ENCODE measurements at regions not wholly inside any gene's neighbourhood (a gene's known extent, or its start where the extent isn't known, plus 50 kb on each side); places are given as distances from the start of the nearest gene placed in this dataset.
"Not testable (repeated sequence)": the region's sequence is repeated elsewhere in the genome, so short reads cannot be mapped to it uniquely, and the experiment has no call there.

- not testable (repeated sequence) for DNase-seq
Observed at GRCh38 chr14:28401705-28402104, 364.9 kb upstream of the FOXG1 start.

GRCh38 chr14:28406196-28406595, 360.4 kb upstream of the FOXG1 start:
- no peak for DNase-seq

- DNase-seq: no peak
Observed at GRCh38 chr14:28407031-28407825, 359.4 kb upstream of the FOXG1 start.

GRCh38 chr14:28407996-28408395, 358.6 kb upstream of the FOXG1 start:
- DNase-seq: no peak

- DNase-seq: no peak
Observed at GRCh38 chr14:28412077-28412476, 354.5 kb upstream of the FOXG1 start.

GRCh38 chr14:28426960-28427359, 339.6 kb upstream of the FOXG1 start:
- no peak for DNase-seq

GRCh38 chr14:28436821-28437220, 329.8 kb upstream of the FOXG1 start:
- DNase-seq: no peak

GRCh38 chr14:28461389-28461788, 305.2 kb upstream of the FOXG1 start:
- no peak for DNase-seq

- no peak for DNase-seq
Observed at GRCh38 chr14:28467611-28468010, 299.0 kb upstream of the FOXG1 start.

GRCh38 chr14:28468191-28469151, 298.1 kb upstream of the FOXG1 start:
- DNase-seq: no peak

- no peak for DNase-seq
Observed at GRCh38 chr14:28482251-28483040, 284.1 kb upstream of the FOXG1 start.

- DNase-seq: no peak
Observed at GRCh38 chr14:28483506-28483905, 283.1 kb upstream of the FOXG1 start.

GRCh38 chr14:28488684-28489083, 277.9 kb upstream of the FOXG1 start:
- no peak for DNase-seq

- DNase-seq: no peak
Observed at GRCh38 chr14:28493516-28493915, 273.1 kb upstream of the FOXG1 start.

GRCh38 chr14:28494196-28494595, 272.4 kb upstream of the FOXG1 start:
- DNase-seq: no peak

GRCh38 chr14:28496364-28496763, 270.2 kb upstream of the FOXG1 start:
- no peak for DNase-seq

- no peak for DNase-seq
Observed at GRCh38 chr14:28502517-28502916, 264.1 kb upstream of the FOXG1 start.

- no peak for DNase-seq
Observed at GRCh38 chr14:28515571-28515970, 251.0 kb upstream of the FOXG1 start.

GRCh38 chr14:28536889-28537288, 229.7 kb upstream of the FOXG1 start:
- no peak for DNase-seq

- DNase-seq: no peak
Observed at GRCh38 chr14:28542040-28542439, 224.5 kb upstream of the FOXG1 start.

GRCh38 chr14:28565345-28565744, 201.2 kb upstream of the FOXG1 start:
- DNase-seq: no peak

GRCh38 chr14:28570391-28570790, 196.2 kb upstream of the FOXG1 start:
- DNase-seq: no peak

GRCh38 chr14:28571636-28572035, 195.0 kb upstream of the FOXG1 start:
- no peak for DNase-seq
